Uterus (tissue), 3 donors: ENCODE measurements at regions not wholly inside any gene's neighbourhood (a gene's known extent, or its start where the extent isn't known, plus 50 kb on each side); places are given as distances from the start of the nearest gene placed in this dataset.
A peak's percentile ranks its signal among the peaks of the same experiment; 100 is the strongest.

ENCODE experiments used
- DNase-seq, 2 donors: peaks; one replicate each; pipeline ENCODE4 v3.0.0-alpha.2; 2019 to 2020
- H3K27ac ChIP-seq, 2 donors: fragments of 200-600 bp; sonication (generic); 1 replicate in 1 of 2; 2 replicates in 1 of 2; pipeline ENCODE4 v1.5.1; 2016 to 2018
- H3K27me3 ChIP-seq, 2 donors: fragments of 200-600 bp; sonication (generic); one replicate each; pipeline ENCODE4 v1.5.1; 2018 to 2019; ENCODE audit warnings: control low read depth in 1 of 2
- H3K36me3 ChIP-seq, 2 donors: fragments of 200-600 bp; sonication (generic); one replicate each; pipeline ENCODE4 v1.5.1; 2019; ENCODE audit warnings: control low read depth in 1 of 2
- H3K4me1 ChIP-seq, 2 donors: fragments of 200-600 bp; sonication (generic); one replicate each; pipeline ENCODE4 v1.5.1; 2018 to 2019; ENCODE audit warnings: control low read depth in 1 of 2
- H3K4me3 ChIP-seq, 2 donors: fragments of 200-600 bp; sonication (generic); 1 replicate in 1 of 2; 2 replicates in 1 of 2; pipeline ENCODE4 v1.5.1; 2018 to 2019; ENCODE audit warnings: mild to moderate bottlenecking in 1 of 2
- H3K9me3 ChIP-seq, 2 donors: fragments of 200-600 bp; sonication (generic); one replicate each; pipeline ENCODE4 v1.5.1; 2019; ENCODE audit warnings: control low read depth in 1 of 2
- POLR2A ChIP-seq, 2 donors: fragments of 450-650 bp; IDR thresholded peaks; one replicate each; pipeline ENCODE4 v1.6.1; 2016; ENCODE audit warnings: antibody characterized with exemption in 2 of 2, mild to moderate bottlenecking in 1 of 2, moderate library complexity in 1 of 2
- intact Hi-C: fragments of 100-400 bp; cut with DNase I; formaldehyde crosslinking; loops from one replicate; pipeline ENCODE4 v1.15.1; 2023; ENCODE audit warnings: low total_unique reads
- TF ChIP-seq, protein P1 (sequence below), 4 experiments: fragments of 200-600 bp in 2 of 4; fragments of 450-650 bp in 2 of 4; sonication (generic) in 2 of 4; IDR thresholded peaks; one replicate each; pipeline ENCODE4 v1.5.1; 2016 to 2019; ENCODE audit warnings: antibody characterized with exemption in 4 of 4, mild to moderate bottlenecking in 2 of 4, moderate library complexity in 1 of 4
- donor health status: DM: yes; HTN: yes; CAD: no.

DNA sequence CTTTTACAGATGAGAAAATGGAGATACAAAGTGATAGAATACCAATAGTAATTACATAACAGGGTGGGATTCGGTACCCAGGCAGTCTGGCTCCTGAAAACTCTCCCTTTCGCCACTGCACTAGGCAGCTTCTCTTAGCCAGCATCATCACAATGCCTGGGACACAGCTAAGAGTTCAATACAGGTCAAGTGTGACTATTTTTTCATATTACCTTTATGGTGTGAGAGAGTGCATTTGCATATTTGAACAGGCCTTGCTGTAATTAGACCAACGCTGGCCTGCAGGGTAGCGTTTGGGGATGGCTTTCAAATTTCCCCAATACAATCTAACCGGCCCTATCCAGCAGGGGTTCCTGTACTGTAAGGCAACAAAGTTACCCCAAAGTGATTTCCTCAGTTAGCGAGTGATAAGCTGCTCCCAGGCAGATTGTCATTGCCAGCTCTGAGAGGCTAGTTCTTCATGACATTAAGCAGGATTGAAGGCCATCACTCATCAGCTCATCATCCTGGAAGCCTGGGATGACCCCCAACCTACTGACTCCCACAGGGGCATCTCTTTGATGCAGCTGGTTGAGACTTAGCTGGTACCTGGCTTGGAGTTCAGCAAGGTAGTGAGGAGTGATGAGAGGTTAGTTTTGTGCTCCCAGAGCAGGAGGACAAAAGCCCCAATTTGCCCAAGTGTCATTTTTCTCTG, 836.8 kb upstream of the LCORL start:
- intact Hi-C loops: no loop called here
- Histone ChIP-seq H3K4me3 (no peak overlapping the region), H3K9me3 (no peaks in the 10 kb centered on the region), H3K36me3 (no peaks in the 10 kb centered on the region), H3K27me3 (no peaks in the 10 kb centered on the region), H3K4me1 (no peaks in the 10 kb centered on the region), H3K27ac (no peak overlapping the region)
- TF ChIP-seq POLR2A (IDR thresholded peaks at IDR 0.05): no peak
- TF ChIP-seq, protein P1, sequence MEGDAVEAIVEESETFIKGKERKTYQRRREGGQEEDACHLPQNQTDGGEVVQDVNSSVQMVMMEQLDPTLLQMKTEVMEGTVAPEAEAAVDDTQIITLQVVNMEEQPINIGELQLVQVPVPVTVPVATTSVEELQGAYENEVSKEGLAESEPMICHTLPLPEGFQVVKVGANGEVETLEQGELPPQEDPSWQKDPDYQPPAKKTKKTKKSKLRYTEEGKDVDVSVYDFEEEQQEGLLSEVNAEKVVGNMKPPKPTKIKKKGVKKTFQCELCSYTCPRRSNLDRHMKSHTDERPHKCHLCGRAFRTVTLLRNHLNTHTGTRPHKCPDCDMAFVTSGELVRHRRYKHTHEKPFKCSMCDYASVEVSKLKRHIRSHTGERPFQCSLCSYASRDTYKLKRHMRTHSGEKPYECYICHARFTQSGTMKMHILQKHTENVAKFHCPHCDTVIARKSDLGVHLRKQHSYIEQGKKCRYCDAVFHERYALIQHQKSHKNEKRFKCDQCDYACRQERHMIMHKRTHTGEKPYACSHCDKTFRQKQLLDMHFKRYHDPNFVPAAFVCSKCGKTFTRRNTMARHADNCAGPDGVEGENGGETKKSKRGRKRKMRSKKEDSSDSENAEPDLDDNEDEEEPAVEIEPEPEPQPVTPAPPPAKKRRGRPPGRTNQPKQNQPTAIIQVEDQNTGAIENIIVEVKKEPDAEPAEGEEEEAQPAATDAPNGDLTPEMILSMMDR (IDR thresholded peaks at IDR 0.05): no peak
- no peak for DNase-seq

GRCh38 chr4:18850867-18851266, 829.3 kb upstream of the LCORL start:
- TF ChIP-seq, protein P1 (IDR thresholded peaks at IDR 0.05): no peak
- no peak for TF ChIP-seq POLR2A (IDR thresholded peaks at IDR 0.05)
- intact Hi-C loops: no loop called here
- Histone ChIP-seq H3K4me1 (no peaks in the 10 kb centered on the region), H3K9me3 (no peaks in the 10 kb centered on the region), H3K36me3 (no peaks in the 10 kb centered on the region), H3K4me3 (no peak overlapping the region), H3K27ac (no peak overlapping the region), H3K27me3 (no peaks in the 10 kb centered on the region)
- no peak for DNase-seq

DNA sequence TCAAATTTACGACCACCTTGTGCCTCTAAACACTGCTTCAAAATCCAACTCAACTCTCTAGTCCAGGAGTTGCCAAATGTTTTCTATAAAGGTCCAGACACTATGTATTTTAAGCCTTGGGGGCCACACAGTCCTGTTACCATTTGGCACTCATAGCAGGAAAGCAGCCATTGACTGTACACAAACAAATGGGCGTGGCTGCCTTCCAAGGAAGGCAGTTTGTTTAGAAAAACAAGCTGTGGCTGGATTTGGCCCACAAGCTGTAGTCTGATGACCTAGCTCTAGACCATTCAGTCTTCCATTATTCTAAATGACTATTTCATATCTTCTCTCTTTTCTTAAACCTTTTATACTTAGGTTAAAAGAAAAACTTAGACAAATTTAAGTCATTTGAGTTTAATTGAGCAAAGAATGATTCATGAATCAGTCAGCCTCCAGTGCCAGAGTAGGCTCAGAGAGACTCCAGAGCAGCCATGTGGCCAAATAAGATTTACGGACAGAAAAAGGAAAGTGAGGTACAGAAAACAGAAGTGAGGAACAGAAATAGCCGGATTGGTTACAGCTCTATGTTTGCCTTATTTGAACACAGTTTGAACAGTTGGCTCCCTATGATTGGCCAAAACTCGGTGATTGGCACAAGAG, 825.8 kb upstream of the LCORL start:
- H3K4me3 ChIP-seq: no peak overlapping the region
- peak overlapping the region; percentile 21 to 64 for H3K27ac ChIP-seq
- peak in 1 of 2 donors; percentile 16 for DNase-seq
- no peaks in the 10 kb centered on the region for H3K9me3 ChIP-seq
- no peaks in the 10 kb centered on the region for H3K27me3 ChIP-seq
- TF ChIP-seq, protein P1 (IDR thresholded peaks at IDR 0.05): no peak
- no peak for TF ChIP-seq POLR2A (IDR thresholded peaks at IDR 0.05)
- no peaks in the 10 kb centered on the region for H3K36me3 ChIP-seq
- H3K4me1 ChIP-seq: no peaks in the 10 kb centered on the region
- intact Hi-C loops: no loop called here

GRCh38 chr4:18846313-18846712, 824.8 kb upstream of the LCORL start:
- no peaks in the 10 kb centered on the region for H3K27me3 ChIP-seq
- TF ChIP-seq, protein P1 (IDR thresholded peaks at IDR 0.05): no peak
- TF ChIP-seq POLR2A (IDR thresholded peaks at IDR 0.05): no peak
- intact Hi-C loops: no loop called here
- H3K36me3 ChIP-seq: no peaks in the 10 kb centered on the region
- peak overlapping the region in 1 of 2 donors; percentile 24 for H3K27ac ChIP-seq
- no peak overlapping the region for H3K4me3 ChIP-seq
- H3K9me3 ChIP-seq: no peaks in the 10 kb centered on the region
- no peak for DNase-seq
- H3K4me1 ChIP-seq: no peaks in the 10 kb centered on the region

GRCh38 chr4:18844726-18845125, 823.2 kb upstream of the LCORL start:
- intact Hi-C loops: no loop called here
- TF ChIP-seq, protein P1 (IDR thresholded peaks at IDR 0.05): no peak
- TF ChIP-seq POLR2A (IDR thresholded peaks at IDR 0.05): no peak
- no peak overlapping the region for H3K27ac ChIP-seq

More at GRCh38 chr4:18844726-18845125, 823.2 kb upstream of the LCORL start:
- Histone ChIP-seq H3K4me1 (no peaks in the 10 kb centered on the region), H3K36me3 (no peaks in the 10 kb centered on the region), H3K9me3 (no peaks in the 10 kb centered on the region), H3K27me3 (no peaks in the 10 kb centered on the region), H3K4me3 (no peak overlapping the region)
- DNase-seq: no peak
